ENCODE measurements at regions not wholly inside any gene's neighbourhood (a gene's known extent, or its start where the extent isn't known, plus 50 kb on each side); places are given as distances from the start of the nearest gene placed in this dataset.
"Not testable (repeated sequence)": the region's sequence is repeated elsewhere in the genome, so short reads cannot be mapped to it uniquely, and the experiment has no call there.

DNA sequence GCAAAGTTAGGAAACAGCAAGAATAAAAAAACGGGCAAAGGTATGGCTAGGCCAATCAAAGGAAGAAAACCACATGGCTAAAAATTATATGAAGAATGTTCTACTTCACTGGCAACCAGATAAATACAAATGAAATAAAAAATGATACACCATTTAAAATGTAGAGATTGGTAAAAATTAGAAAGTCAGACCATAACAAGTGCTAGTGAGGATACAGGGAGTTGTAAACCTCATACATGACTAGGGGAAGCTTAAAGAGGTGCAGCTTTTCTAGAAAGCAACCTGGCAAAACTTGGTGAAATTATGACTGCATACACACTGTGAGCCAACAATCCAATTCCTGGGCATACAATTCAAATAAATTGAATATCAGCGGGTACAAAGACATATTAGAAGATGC lies 119.0 kb upstream of the LIFR start:
- Mint-ChIP-seq H3K27ac (ENCODE audit: unreplicated experiment) (no peak overlapping the region), H3K4me3 (ENCODE audit: unreplicated experiment) (no peak overlapping the region), H3K4me1 (ENCODE audit: low read depth, unreplicated experiment) (no peaks in the 10 kb centered on the region), H3K36me3 (ENCODE audit: unreplicated experiment) (no peaks in the 10 kb centered on the region), H3K27me3 (ENCODE audit: unreplicated experiment) (no peaks in the 10 kb centered on the region), H3K9me3 (ENCODE audit: unreplicated experiment) (peaks cover 2% of the 10 kb centered on the region)
- TF ChIP-seq, protein P1, sequence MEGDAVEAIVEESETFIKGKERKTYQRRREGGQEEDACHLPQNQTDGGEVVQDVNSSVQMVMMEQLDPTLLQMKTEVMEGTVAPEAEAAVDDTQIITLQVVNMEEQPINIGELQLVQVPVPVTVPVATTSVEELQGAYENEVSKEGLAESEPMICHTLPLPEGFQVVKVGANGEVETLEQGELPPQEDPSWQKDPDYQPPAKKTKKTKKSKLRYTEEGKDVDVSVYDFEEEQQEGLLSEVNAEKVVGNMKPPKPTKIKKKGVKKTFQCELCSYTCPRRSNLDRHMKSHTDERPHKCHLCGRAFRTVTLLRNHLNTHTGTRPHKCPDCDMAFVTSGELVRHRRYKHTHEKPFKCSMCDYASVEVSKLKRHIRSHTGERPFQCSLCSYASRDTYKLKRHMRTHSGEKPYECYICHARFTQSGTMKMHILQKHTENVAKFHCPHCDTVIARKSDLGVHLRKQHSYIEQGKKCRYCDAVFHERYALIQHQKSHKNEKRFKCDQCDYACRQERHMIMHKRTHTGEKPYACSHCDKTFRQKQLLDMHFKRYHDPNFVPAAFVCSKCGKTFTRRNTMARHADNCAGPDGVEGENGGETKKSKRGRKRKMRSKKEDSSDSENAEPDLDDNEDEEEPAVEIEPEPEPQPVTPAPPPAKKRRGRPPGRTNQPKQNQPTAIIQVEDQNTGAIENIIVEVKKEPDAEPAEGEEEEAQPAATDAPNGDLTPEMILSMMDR (IDR thresholded peaks at IDR 0.05; ENCODE audit: partially characterized antibody, unreplicated experiment) = no peak
- DNase-seq = no peak

DNA sequence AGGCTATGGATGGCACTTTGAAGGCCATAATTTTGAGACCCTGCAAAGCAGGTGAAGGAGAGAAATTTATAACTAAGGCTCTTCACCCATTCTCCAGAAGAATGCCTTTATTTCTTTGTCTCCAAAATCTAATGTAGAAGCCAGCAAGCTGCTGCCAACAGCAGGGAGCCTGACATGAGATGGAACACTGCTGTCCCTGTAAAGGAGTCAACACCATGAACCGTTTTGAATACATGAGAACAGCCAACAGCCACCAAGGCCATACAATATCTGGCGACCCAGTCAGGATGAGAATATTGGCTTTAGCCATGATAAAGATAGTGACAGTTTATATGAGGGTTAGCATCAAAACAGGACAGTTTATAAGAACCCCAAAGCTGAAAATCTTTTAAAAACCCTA lies 121.2 kb upstream of the LIFR start:
- no peaks in the 10 kb centered on the region for H3K27me3 Mint-ChIP-seq (ENCODE audit: unreplicated experiment)
- peaks cover 4% of the 10 kb centered on the region for H3K9me3 Mint-ChIP-seq (ENCODE audit: unreplicated experiment)
- H3K36me3 Mint-ChIP-seq (ENCODE audit: unreplicated experiment) = no peaks in the 10 kb centered on the region
- no peak overlapping the region for H3K4me3 Mint-ChIP-seq (ENCODE audit: unreplicated experiment)
- H3K27ac Mint-ChIP-seq (ENCODE audit: unreplicated experiment) = no peak overlapping the region
- no peaks in the 10 kb centered on the region for H3K4me1 Mint-ChIP-seq (ENCODE audit: low read depth, unreplicated experiment)
- TF ChIP-seq, protein P1 (IDR thresholded peaks at IDR 0.05; ENCODE audit: partially characterized antibody, unreplicated experiment) = no peak
- no peak for DNase-seq

DNA sequence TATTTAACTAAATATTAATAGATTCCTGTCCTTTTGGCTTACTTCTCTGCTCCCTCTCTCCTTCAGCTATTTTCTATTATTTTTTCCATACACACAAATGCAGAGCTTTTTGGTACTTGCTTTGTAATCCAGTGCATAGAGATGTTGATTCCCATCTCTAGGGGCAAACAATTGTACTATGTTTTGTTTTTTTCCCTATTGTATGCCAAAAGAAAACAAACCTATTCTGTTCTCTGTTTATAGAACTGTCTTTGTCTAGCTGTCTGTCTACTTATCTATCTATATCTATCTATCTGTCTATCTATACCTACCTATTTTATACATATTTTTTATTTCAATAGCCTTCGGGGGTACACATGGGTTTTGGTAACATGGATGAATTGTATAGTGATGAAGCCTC lies 121.6 kb upstream of the LIFR start:
- no peak overlapping the region for H3K4me3 Mint-ChIP-seq (ENCODE audit: unreplicated experiment)
- DNase-seq = no peak
- H3K27ac Mint-ChIP-seq (ENCODE audit: unreplicated experiment) = no peak overlapping the region
- TF ChIP-seq, protein P1 (IDR thresholded peaks at IDR 0.05; ENCODE audit: partially characterized antibody, unreplicated experiment) = no peak
- no peaks in the 10 kb centered on the region for H3K27me3 Mint-ChIP-seq (ENCODE audit: unreplicated experiment)
- H3K36me3 Mint-ChIP-seq (ENCODE audit: unreplicated experiment) = no peaks in the 10 kb centered on the region
- peaks cover 4% of the 10 kb centered on the region for H3K9me3 Mint-ChIP-seq (ENCODE audit: unreplicated experiment)
- H3K4me1 Mint-ChIP-seq (ENCODE audit: low read depth, unreplicated experiment) = no peaks in the 10 kb centered on the region

DNA sequence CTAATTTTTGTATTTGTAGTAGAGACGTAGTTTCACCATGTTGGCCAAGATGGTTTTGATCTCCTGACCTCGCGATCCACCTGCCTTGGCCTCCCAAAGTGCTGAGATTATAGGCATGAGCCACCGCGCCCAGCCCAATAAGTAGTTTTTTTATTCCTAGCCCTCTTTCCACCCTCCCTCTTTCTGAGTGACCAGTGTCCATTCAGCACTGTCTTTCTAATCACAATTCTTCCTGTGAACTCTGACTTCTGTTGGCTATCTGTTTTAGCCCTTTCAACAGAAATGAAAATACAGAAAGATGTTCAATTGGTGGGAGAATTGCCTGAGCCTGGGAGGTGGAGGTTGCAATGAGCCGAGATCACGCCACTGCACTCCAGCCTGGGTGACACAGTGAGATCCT lies 122.3 kb upstream of the LIFR start:
- H3K4me3 Mint-ChIP-seq (ENCODE audit: unreplicated experiment); H3K36me3 Mint-ChIP-seq (ENCODE audit: unreplicated experiment); H3K27me3 Mint-ChIP-seq (ENCODE audit: unreplicated experiment); H3K4me1 Mint-ChIP-seq (ENCODE audit: low read depth, unreplicated experiment); H3K9me3 Mint-ChIP-seq (ENCODE audit: unreplicated experiment); H3K27ac Mint-ChIP-seq (ENCODE audit: unreplicated experiment); DNase-seq: not testable (repeated sequence)

DNA sequence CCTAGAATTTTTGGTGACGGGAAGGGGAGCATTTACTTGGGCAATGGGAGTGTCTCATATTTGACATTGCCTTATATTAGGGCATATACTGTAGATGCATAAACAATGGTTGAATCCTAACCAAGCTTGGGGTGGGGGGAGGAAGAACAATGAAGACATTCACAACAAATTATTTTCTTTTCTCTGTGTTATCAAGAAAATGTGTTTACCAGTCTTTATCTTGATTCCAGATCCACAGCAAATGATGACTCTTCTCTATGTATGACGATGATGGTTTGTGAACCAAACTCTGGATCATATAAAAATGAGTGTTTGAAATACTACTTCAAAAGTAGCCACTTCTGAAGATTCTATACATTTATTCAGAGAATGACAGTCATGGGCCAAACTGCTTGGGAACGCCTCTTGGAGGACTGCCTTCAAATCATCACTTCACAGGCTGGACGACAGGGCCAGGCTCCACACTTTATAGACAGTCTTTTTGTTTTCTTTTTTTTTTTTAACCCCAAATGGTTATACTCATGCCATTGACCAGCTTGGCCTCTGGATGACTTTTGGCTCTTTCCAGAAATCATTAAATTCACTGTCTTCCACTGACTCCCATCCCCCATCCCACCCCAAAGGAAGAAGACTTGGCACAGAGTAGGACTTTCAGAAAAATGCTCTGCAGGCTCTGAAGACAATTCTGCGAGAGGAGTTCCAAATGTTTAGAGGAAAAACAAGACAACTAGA lies 123.8 kb upstream of the LIFR start:
- Mint-ChIP-seq H3K4me1 (ENCODE audit: low read depth, unreplicated experiment) (no peaks in the 10 kb centered on the region), H3K27ac (ENCODE audit: unreplicated experiment) (no peak overlapping the region), H3K4me3 (ENCODE audit: unreplicated experiment) (no peak overlapping the region), H3K27me3 (ENCODE audit: unreplicated experiment) (no peaks in the 10 kb centered on the region), H3K36me3 (ENCODE audit: unreplicated experiment) (no peaks in the 10 kb centered on the region), H3K9me3 (ENCODE audit: unreplicated experiment) (peaks cover 4% of the 10 kb centered on the region)
- TF ChIP-seq, protein P1 (IDR thresholded peaks at IDR 0.05; ENCODE audit: partially characterized antibody, unreplicated experiment) = no peak
- DNase-seq = no peak

All from glutamatergic neuron (in vitro differentiated cells).